ENCODE measurements at regions not wholly inside any gene's neighbourhood (a gene's known extent, or its start where the extent isn't known, plus 50 kb on each side); places are given as distances from the start of the nearest gene placed in this dataset.
A peak's percentile ranks its signal among the peaks of the same experiment; 100 is the strongest.

GRCh38 chr12:65534238-65534841 lies 255.9 kb downstream of the MSRB3 start:
- peak in 4 of 5 donors; percentile 65 to 85 (median 77) for DNase-seq
- intact Hi-C loops (cut with DNase I), result no loop called here

GRCh38 chr12:65535946-65536345 lies 257.5 kb downstream of the MSRB3 start:
- Histone ChIP-seq H3K27me3 (ENCODE audit: control insufficient read depth, insufficient read depth, low read length) (no peaks in the 10 kb centered on the region), H3K9ac (ENCODE audit: low read length in 3 of 3) (no peak overlapping the region), H3K27ac (ENCODE audit: low read depth in 2 of 2, low read length in 2 of 2) (no peak overlapping the region), H3K36me3 (ENCODE audit: control insufficient read depth in 2 of 3, insufficient read depth in 3 of 3, low read length in 3 of 3) (no peaks in the 10 kb centered on the region), H3K4me3 (ENCODE audit: low read length in 3 of 3) (no peak overlapping the region), H3K4me1 (ENCODE audit: control insufficient read depth in 2 of 3, insufficient read depth in 2 of 3, low read depth in 1 of 3, low read length in 3 of 3) (peaks cover 14 to 31% (median 20%) of the 10 kb centered on the region in 3 donors), H3K9me3 (ENCODE audit: control insufficient read depth in 2 of 3, insufficient read depth in 1 of 3, low read length in 3 of 3) (peaks cover 0 to 14% (median 6%) of the 10 kb centered on the region in 3 donors)
- no peak for TF ChIP-seq CTCF (IDR thresholded peaks at IDR 0.05; ENCODE audit: borderline replicate concordance, extremely low read depth, insufficient read depth)
- intact Hi-C loops (cut with DNase I), result no loop called here
- DNase-seq (no peak), FAIRE-seq (no peak)

More at GRCh38 chr12:65534238-65534841, 255.9 kb downstream of the MSRB3 start:
- no peak for TF ChIP-seq CTCF (IDR thresholded peaks at IDR 0.05; ENCODE audit: borderline replicate concordance, extremely low read depth, insufficient read depth)
- Histone ChIP-seq H3K27me3 (ENCODE audit: control insufficient read depth, insufficient read depth, low read length) (no peaks in the 10 kb centered on the region), H3K27ac (ENCODE audit: low read depth in 2 of 2, low read length in 2 of 2) (no peak overlapping the region), H3K36me3 (ENCODE audit: control insufficient read depth in 2 of 3, insufficient read depth in 3 of 3, low read length in 3 of 3) (no peaks in the 10 kb centered on the region), H3K9ac (ENCODE audit: low read length in 3 of 3) (no peak overlapping the region), H3K9me3 (ENCODE audit: control insufficient read depth in 2 of 3, insufficient read depth in 1 of 3, low read length in 3 of 3) (peaks cover 0 to 7% (median under 1%) of the 10 kb centered on the region in 3 donors), H3K4me1 (ENCODE audit: control insufficient read depth in 2 of 3, insufficient read depth in 2 of 3, low read depth in 1 of 3, low read length in 3 of 3) (peaks cover 14 to 31% (median 20%) of the 10 kb centered on the region in 3 donors), H3K4me3 (ENCODE audit: low read length in 3 of 3) (no peak overlapping the region)
- no peak for FAIRE-seq

GRCh38 chr12:65536351-65536750 lies 257.9 kb downstream of the MSRB3 start:
- Histone ChIP-seq H3K27ac (ENCODE audit: low read depth in 2 of 2, low read length in 2 of 2) (peak overlapping the region in 1 of 2 donors; percentile 0), H3K9ac (ENCODE audit: low read length in 3 of 3) (no peak overlapping the region)
- FAIRE-seq, result no peak

More at GRCh38 chr12:65536351-65536750, 257.9 kb downstream of the MSRB3 start:
- peaks cover 0 to 14% (median 10%) of the 10 kb centered on the region in 3 donors for H3K9me3 ChIP-seq (ENCODE audit: control insufficient read depth in 2 of 3, insufficient read depth in 1 of 3, low read length in 3 of 3)
- peaks cover 14 to 31% (median 20%) of the 10 kb centered on the region in 3 donors for H3K4me1 ChIP-seq (ENCODE audit: control insufficient read depth in 2 of 3, insufficient read depth in 2 of 3, low read depth in 1 of 3, low read length in 3 of 3)
- no peaks in the 10 kb centered on the region for H3K27me3 ChIP-seq (ENCODE audit: control insufficient read depth, insufficient read depth, low read length)
- H3K36me3 ChIP-seq (ENCODE audit: control insufficient read depth in 2 of 3, insufficient read depth in 3 of 3, low read length in 3 of 3), result no peaks in the 10 kb centered on the region
- no peak for DNase-seq
- H3K4me3 ChIP-seq (ENCODE audit: low read length in 3 of 3), result no peak overlapping the region
- intact Hi-C loops (cut with DNase I), result no loop called here
- TF ChIP-seq CTCF (IDR thresholded peaks at IDR 0.05; ENCODE audit: borderline replicate concordance, extremely low read depth, insufficient read depth), result no peak
